CD4-positive, alpha-beta T cell (primary cell): ENCODE measurements at regions not wholly inside any gene's neighbourhood (a gene's known extent, or its start where the extent isn't known, plus 50 kb on each side); places are given as distances from the start of the nearest gene placed in this dataset.
"Not testable (repeated sequence)": the region's sequence is repeated elsewhere in the genome, so short reads cannot be mapped to it uniquely, and the experiment has no call there.

ENCODE experiments used
- ATAC-seq: fragments of 200-7000 bp; cut with Tn5 transposase; one replicate; pipeline ENCODE4 v1.10.0; 2022; ENCODE audit warnings: mild to moderate bottlenecking; ENCODE audit not compliant: poor library complexity
- CTCF ChIA-PET: fragments of 350-600 bp; sonication (Branson Sonifier 250); formaldehyde crosslinking; loops from one replicate; lab custom pipeline; 2021; ENCODE audit warnings: antibody characterized with exemption, inconsistent platforms; lab: Charles Lee
- POLR2A ChIA-PET: fragments of 350-600 bp; sonication (Branson Sonifier 250); formaldehyde crosslinking; loops from one replicate; lab custom pipeline; 2021; ENCODE audit warnings: antibody characterized with exemption, inconsistent platforms; lab: Charles Lee
- DNase-seq, 14 experiments: peaks; one replicate each; pipeline ENCODE4 v3.0.0-alpha.2; 2013 to 2020; ENCODE audit warnings: mixed read lengths in 2 of 14
- H3K27ac ChIP-seq, 2 donors: one replicate each; pipeline versions ENCODE4 v1.5.1 to v1.7.0; 2013; ENCODE audit warnings: low read length in 2 of 2, low read depth in 1 of 2, mild to moderate bottlenecking in 1 of 2
- H3K27me3 ChIP-seq, 2 experiments: 1 replicate in 1 of 2; 2 replicates in 1 of 2; pipeline versions ENCODE4 v1.6.1 to v1.7.0; 2013; ENCODE audit warnings: low read length in 2 of 2, control low read depth in 1 of 2, mild to moderate bottlenecking in 1 of 2, moderate library complexity in 1 of 2; ENCODE audit not compliant: insufficient read depth in 2 of 2, control insufficient read depth in 1 of 2
- H3K36me3 ChIP-seq: one replicate; pipeline ENCODE4 v1.6.1; 2013; ENCODE audit warnings: low read length, control low read depth; ENCODE audit not compliant: insufficient read depth
- H3K4me1 ChIP-seq: one replicate; pipeline ENCODE4 v1.6.1; 2013; ENCODE audit warnings: low read length, control low read depth; ENCODE audit not compliant: insufficient read depth
- H3K4me3 ChIP-seq: one replicate; pipeline ENCODE4 v1.5.1; 2013; ENCODE audit warnings: mild to moderate bottlenecking, low read length, moderate library complexity
- H3K9me3 ChIP-seq, 2 experiments: 1 replicate in 1 of 2; 2 replicates in 1 of 2; pipeline versions ENCODE4 v1.6.1 to v1.7.0; 2013; ENCODE audit warnings: low read length in 2 of 2, mild to moderate bottlenecking in 2 of 2, control low read depth in 1 of 2, moderate library complexity in 1 of 2; ENCODE audit not compliant: control insufficient read depth in 1 of 2, insufficient read depth in 1 of 2
- H3K27ac Mint-ChIP-seq: one replicate; pipeline ENCODE4 v1.8.0; 2020; ENCODE audit warnings: mixed read lengths
- H3K27me3 Mint-ChIP-seq: one replicate; pipeline ENCODE4 v1.8.0; 2021; ENCODE audit warnings: mixed read lengths
- H3K36me3 Mint-ChIP-seq: one replicate; pipeline ENCODE4 v1.8.0; 2021; ENCODE audit warnings: low read depth, mixed read lengths
- H3K4me1 Mint-ChIP-seq: one replicate; pipeline ENCODE4 v1.8.0; 2021; ENCODE audit warnings: low read depth, mixed read lengths
- H3K4me3 Mint-ChIP-seq: one replicate; pipeline ENCODE4 v1.8.0; 2020; ENCODE audit warnings: mild to moderate bottlenecking, mixed read lengths
- H3K9me3 Mint-ChIP-seq: one replicate; pipeline ENCODE4 v1.8.0; 2020; ENCODE audit warnings: mixed read lengths
- intact Hi-C, 2 experiments: fragments of 100-400 bp; cut with DNase I in 1 of 2; cut with micrococcal nuclease in 1 of 2; formaldehyde crosslinking; loops; one replicate each; pipeline versions ENCODE4 v1.15.1 to v1.9.0; 2023 to 2025; cut with DNase I, micrococcal nuclease
- TF ChIP-seq, protein P1 (sequence below): fragments of 200-600 bp; IDR thresholded peaks from one replicate; pipeline ENCODE4 v1.8.0; 2022; ENCODE audit warnings: antibody characterized with exemption, mild to moderate bottlenecking

- H3K4me1 Mint-ChIP-seq: no peaks in the 10 kb centered on the region
- ATAC-seq (no peak), DNase-seq (no peak)
- CTCF ChIA-PET: no interaction called here
- POLR2A ChIA-PET: no interaction called here
- no peak overlapping the region for H3K27ac ChIP-seq
- H3K9me3 Mint-ChIP-seq: peaks cover 7% of the 10 kb centered on the region
- H3K27me3 ChIP-seq: no peaks in the 10 kb centered on the region
- no peaks in the 10 kb centered on the region for H3K27me3 Mint-ChIP-seq
- no peaks in the 10 kb centered on the region for H3K36me3 ChIP-seq
- H3K27ac Mint-ChIP-seq: no peak overlapping the region
- H3K4me1 ChIP-seq: no peaks in the 10 kb centered on the region
- intact Hi-C loops: no loop called here
- no peak overlapping the region for H3K4me3 ChIP-seq
- TF ChIP-seq, protein P1, sequence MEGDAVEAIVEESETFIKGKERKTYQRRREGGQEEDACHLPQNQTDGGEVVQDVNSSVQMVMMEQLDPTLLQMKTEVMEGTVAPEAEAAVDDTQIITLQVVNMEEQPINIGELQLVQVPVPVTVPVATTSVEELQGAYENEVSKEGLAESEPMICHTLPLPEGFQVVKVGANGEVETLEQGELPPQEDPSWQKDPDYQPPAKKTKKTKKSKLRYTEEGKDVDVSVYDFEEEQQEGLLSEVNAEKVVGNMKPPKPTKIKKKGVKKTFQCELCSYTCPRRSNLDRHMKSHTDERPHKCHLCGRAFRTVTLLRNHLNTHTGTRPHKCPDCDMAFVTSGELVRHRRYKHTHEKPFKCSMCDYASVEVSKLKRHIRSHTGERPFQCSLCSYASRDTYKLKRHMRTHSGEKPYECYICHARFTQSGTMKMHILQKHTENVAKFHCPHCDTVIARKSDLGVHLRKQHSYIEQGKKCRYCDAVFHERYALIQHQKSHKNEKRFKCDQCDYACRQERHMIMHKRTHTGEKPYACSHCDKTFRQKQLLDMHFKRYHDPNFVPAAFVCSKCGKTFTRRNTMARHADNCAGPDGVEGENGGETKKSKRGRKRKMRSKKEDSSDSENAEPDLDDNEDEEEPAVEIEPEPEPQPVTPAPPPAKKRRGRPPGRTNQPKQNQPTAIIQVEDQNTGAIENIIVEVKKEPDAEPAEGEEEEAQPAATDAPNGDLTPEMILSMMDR: no peak
- no peaks in the 10 kb centered on the region for H3K9me3 ChIP-seq
- no peak overlapping the region for H3K4me3 Mint-ChIP-seq
- no peaks in the 10 kb centered on the region for H3K36me3 Mint-ChIP-seq
Measured at GRCh38 chr13:68550330-68550729, 1320.2 kb upstream of the PCDH9 start.

GRCh38 chr13:68540244-68540643 is 1310.1 kb upstream of the PCDH9 start:
- ChIA-PET POLR2A (no interaction called here), CTCF (no interaction called here)
- Mint-ChIP-seq H3K27ac (no peak overlapping the region), H3K36me3 (no peaks in the 10 kb centered on the region), H3K4me3 (no peak overlapping the region), H3K27me3 (no peaks in the 10 kb centered on the region), H3K9me3 (peaks cover 2% of the 10 kb centered on the region), H3K4me1 (no peaks in the 10 kb centered on the region)
- no peak overlapping the region for H3K4me3 ChIP-seq
- DNase-seq (no peak), ATAC-seq (no peak)
- no peaks in the 10 kb centered on the region for H3K9me3 ChIP-seq
- no peak overlapping the region for H3K27ac ChIP-seq
- intact Hi-C loops: no loop called here
- H3K4me1 ChIP-seq: no peaks in the 10 kb centered on the region
- H3K36me3 ChIP-seq: no peaks in the 10 kb centered on the region
- no peaks in the 10 kb centered on the region for H3K27me3 ChIP-seq
- TF ChIP-seq, protein P1: no peak

DNA sequence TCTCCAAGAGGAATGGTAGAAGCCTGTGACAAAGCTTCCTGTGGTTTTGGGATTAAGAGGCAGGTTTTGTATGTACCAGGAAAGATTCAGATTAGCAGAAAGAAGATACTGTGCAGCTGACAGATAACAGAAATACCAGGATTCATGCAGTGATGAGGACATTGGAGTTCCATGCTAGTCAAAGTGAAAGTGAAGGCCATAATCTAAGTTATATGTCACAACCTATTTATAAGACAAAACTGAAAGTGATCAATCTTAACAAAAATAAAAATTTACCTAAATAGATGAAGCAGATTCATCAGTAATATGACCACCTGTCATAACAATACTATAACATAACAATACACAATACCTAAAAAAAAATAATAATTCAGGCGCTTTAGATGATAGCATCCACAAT is 1305.2 kb upstream of the PCDH9 start:
- H3K36me3 ChIP-seq: no peaks in the 10 kb centered on the region
- H3K27ac ChIP-seq: no peak overlapping the region
- H3K4me1 Mint-ChIP-seq: no peaks in the 10 kb centered on the region
- H3K27ac Mint-ChIP-seq: no peak overlapping the region
- no peak for ATAC-seq
- no peaks in the 10 kb centered on the region for H3K27me3 ChIP-seq
- no peaks in the 10 kb centered on the region for H3K27me3 Mint-ChIP-seq
- ChIA-PET CTCF (no interaction called here), POLR2A (no interaction called here)
- H3K4me1 ChIP-seq: no peaks in the 10 kb centered on the region
- H3K9me3 ChIP-seq: peaks cover 0 to 3% of the 10 kb centered on the region in 2 experiments
- H3K4me3 ChIP-seq: no peak overlapping the region
- intact Hi-C loops: no loop called here
- no peak overlapping the region for H3K4me3 Mint-ChIP-seq
- no peaks in the 10 kb centered on the region for H3K36me3 Mint-ChIP-seq
- TF ChIP-seq, protein P1: no peak
- H3K9me3 Mint-ChIP-seq: peaks cover 6% of the 10 kb centered on the region
- DNase-seq: no peak

DNA sequence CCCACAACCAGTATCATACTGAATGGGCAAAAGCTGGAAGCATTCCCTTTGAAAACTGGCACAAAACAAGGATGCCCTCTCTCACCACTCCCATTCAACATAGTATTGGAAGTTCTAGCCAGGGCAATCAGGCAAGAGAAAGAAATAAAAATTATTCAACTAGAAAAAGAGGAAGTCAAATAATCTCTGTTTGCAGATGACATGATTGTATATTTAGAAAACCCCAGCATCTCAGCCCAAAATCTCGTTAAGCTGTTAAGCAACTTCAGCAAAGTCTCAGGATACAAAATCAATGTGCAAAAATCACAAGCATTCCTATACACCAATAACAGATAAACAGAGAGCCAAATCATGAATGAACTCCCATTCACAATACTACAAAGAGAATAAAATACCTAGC is 1297.0 kb upstream of the PCDH9 start:
- ATAC-seq: not testable (repeated sequence)

More for the DNA sequence above, 1297.0 kb upstream of the PCDH9 start:
- H3K27ac ChIP-seq, H3K27me3 Mint-ChIP-seq, H3K36me3 Mint-ChIP-seq, intact Hi-C loops, H3K4me1 ChIP-seq, H3K36me3 ChIP-seq, H3K4me3 ChIP-seq, H3K27me3 ChIP-seq, POLR2A ChIA-PET, H3K4me1 Mint-ChIP-seq, H3K4me3 Mint-ChIP-seq, CTCF ChIA-PET, H3K27ac Mint-ChIP-seq, DNase-seq: not testable (repeated sequence)
- H3K9me3 ChIP-seq: peaks cover 0 to 10% of the 10 kb centered on the region in 2 experiments
- H3K9me3 Mint-ChIP-seq: peaks cover 14% of the 10 kb centered on the region
